ENCODE measurements at regions not wholly inside any gene's neighbourhood (a gene's known extent, or its start where the extent isn't known, plus 50 kb on each side); places are given as distances from the start of the nearest gene placed in this dataset.

DNA sequence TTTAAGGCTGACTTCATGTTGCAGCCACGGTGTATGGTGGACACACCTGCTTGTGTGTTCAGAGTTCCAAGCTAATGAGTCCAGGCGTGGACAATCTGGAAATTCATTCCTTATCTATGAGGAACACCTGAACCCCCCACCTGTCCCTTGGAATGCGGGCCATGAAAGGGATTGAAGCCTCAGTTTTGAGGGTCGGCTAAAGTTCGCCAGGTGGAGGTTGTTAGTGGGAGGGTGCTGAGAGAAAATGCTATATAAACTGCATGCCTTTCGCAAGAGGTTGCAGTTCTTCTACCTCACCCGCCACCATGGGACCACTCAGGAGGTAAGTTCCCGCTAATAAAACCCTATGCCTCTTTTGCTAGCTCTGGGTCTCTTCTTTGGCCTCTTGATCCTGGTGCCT lies 348.0 kb downstream of the BCL11B start:
- TF ChIP-seq, protein P1, sequence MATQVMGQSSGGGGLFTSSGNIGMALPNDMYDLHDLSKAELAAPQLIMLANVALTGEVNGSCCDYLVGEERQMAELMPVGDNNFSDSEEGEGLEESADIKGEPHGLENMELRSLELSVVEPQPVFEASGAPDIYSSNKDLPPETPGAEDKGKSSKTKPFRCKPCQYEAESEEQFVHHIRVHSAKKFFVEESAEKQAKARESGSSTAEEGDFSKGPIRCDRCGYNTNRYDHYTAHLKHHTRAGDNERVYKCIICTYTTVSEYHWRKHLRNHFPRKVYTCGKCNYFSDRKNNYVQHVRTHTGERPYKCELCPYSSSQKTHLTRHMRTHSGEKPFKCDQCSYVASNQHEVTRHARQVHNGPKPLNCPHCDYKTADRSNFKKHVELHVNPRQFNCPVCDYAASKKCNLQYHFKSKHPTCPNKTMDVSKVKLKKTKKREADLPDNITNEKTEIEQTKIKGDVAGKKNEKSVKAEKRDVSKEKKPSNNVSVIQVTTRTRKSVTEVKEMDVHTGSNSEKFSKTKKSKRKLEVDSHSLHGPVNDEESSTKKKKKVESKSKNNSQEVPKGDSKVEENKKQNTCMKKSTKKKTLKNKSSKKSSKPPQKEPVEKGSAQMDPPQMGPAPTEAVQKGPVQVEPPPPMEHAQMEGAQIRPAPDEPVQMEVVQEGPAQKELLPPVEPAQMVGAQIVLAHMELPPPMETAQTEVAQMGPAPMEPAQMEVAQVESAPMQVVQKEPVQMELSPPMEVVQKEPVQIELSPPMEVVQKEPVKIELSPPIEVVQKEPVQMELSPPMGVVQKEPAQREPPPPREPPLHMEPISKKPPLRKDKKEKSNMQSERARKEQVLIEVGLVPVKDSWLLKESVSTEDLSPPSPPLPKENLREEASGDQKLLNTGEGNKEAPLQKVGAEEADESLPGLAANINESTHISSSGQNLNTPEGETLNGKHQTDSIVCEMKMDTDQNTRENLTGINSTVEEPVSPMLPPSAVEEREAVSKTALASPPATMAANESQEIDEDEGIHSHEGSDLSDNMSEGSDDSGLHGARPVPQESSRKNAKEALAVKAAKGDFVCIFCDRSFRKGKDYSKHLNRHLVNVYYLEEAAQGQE (IDR thresholded peaks at IDR 0.05; ENCODE audit: borderline replicate concordance) = no peak
- TF ChIP-seq CTCF (IDR thresholded peaks at IDR 0.05; ENCODE audit: poor library complexity, severe bottlenecking) = no peak

Data from neural cell (in vitro differentiated cells).